Rectal smooth muscle tissue (tissue), 1 donor: ENCODE measurements at regions not wholly inside any gene's neighbourhood (a gene's known extent, or its start where the extent isn't known, plus 50 kb on each side); places are given as distances from the start of the nearest gene placed in this dataset.
A peak's percentile ranks its signal among the peaks of the same experiment; 100 is the strongest.

Source experiments
- H3K27ac ChIP-seq: one replicate; pipeline ENCODE4 v1.7.0; 2013; ENCODE audit warnings: low read depth, low read length, inconsistent platforms
- H3K27me3 ChIP-seq: one replicate; pipeline ENCODE4 v1.7.0; 2013; ENCODE audit warnings: low read length; ENCODE audit not compliant: control insufficient read depth, insufficient read depth
- H3K36me3 ChIP-seq: one replicate; pipeline ENCODE4 v1.7.0; 2013; ENCODE audit warnings: low read length; ENCODE audit not compliant: control insufficient read depth, insufficient read depth
- H3K4me1 ChIP-seq: one replicate; pipeline ENCODE4 v1.7.0; 2013; ENCODE audit warnings: low read length; ENCODE audit not compliant: control insufficient read depth, insufficient read depth
- H3K4me3 ChIP-seq: one replicate; pipeline ENCODE4 v1.7.0; 2013; ENCODE audit warnings: low read length
- H3K9ac ChIP-seq: one replicate; pipeline ENCODE4 v1.7.0; 2013; ENCODE audit warnings: low read length

DNA sequence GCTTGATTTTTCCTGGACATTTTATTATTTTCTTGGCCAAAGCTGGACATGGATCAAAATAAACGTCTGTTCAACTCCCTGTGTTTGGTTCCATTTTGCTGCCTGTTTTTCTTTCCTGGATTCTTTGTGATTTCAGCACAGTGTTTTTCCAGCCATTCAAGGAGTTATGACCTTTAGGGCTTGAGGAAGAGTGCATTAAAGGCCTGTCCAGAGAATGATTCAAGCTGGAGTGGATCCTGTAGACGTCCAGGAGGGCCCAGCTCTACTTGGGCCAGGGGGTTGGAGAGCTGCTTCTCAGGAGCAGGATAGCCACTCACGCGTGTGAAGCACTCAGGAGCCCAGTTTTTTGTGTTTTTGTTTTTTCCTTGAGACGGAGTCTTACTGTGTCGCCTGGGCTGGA is 56.5 kb upstream of the IER3 start:
- Histone ChIP-seq H3K27me3 (no peaks in the 10 kb centered on the region), H3K4me3 (no peak overlapping the region), H3K4me1 (no peaks in the 10 kb centered on the region), H3K9ac (no peak overlapping the region), H3K27ac (peak overlapping the region; percentile 2), H3K36me3 (no peaks in the 10 kb centered on the region)

GRCh38 chr6:30799210-30799609 is 54.9 kb upstream of the IER3 start:
- Histone ChIP-seq H3K27ac (no peak overlapping the region), H3K27me3 (no peaks in the 10 kb centered on the region)

DNA sequence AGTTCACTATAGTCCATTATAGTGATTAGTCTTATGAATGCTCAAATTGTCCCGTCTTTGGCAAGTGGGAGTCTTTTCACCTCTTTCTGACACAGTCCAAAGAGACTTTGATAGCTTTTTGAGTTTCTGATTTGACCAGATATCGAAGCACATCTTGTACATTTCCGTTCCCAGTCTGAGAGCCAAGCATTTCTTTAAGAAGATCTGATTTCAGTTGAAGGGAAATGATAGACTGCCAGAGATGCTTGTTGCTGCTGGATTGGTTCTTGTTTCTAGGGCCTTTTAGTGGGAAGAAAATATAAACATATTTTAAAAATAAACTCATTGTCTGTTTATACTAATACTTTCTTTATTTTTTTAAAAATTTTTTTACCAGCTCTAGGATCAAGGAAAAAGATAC is 54.1 kb upstream of the IER3 start:
- Histone ChIP-seq H3K9ac (no peak overlapping the region), H3K4me3 (no peak overlapping the region), H3K36me3 (no peaks in the 10 kb centered on the region), H3K4me1 (no peaks in the 10 kb centered on the region), H3K27me3 (no peaks in the 10 kb centered on the region), H3K27ac (no peak overlapping the region)

More at GRCh38 chr6:30799210-30799609, 54.9 kb upstream of the IER3 start:
- Histone ChIP-seq H3K4me3 (no peak overlapping the region), H3K4me1 (no peaks in the 10 kb centered on the region), H3K36me3 (no peaks in the 10 kb centered on the region), H3K9ac (no peak overlapping the region)

- Histone ChIP-seq H3K4me3 (no peak overlapping the region), H3K27ac (no peak overlapping the region), H3K27me3 (no peaks in the 10 kb centered on the region), H3K4me1 (no peaks in the 10 kb centered on the region), H3K9ac (no peak overlapping the region), H3K36me3 (no peaks in the 10 kb centered on the region)
Measured at GRCh38 chr6:30795549-30796293, 51.4 kb upstream of the IER3 start.
